DND-41 (cell line): ENCODE measurements at regions not wholly inside any gene's neighbourhood (a gene's known extent, or its start where the extent isn't known, plus 50 kb on each side); places are given as distances from the start of the nearest gene placed in this dataset.

Source experiments
- ATAC-seq: fragments of 200-7000 bp; cut with Tn5 transposase; 3 replicates; pipeline ENCODE4 v1.9.1; 2021; ENCODE audit warnings: low read depth; ENCODE audit not compliant: insufficient read depth
- DNase-seq: peaks from one replicate; pipeline ENCODE4 v3.0.0-alpha.2; 2020
- H2AFZ ChIP-seq: 2 replicates; pipeline ENCODE4 v1.6.0; 2012; ENCODE audit warnings: low read depth, low read length
- H3K27ac ChIP-seq: 2 replicates; pipeline ENCODE4 v1.5.1; 2012; ENCODE audit warnings: low read length, inconsistent platforms
- H3K27me3 ChIP-seq: fragments of 200-600 bp; sonication (generic); 2 replicates; pipeline ENCODE4 v1.6.0; 2012; ENCODE audit warnings: low read length, mild to moderate bottlenecking, inconsistent platforms; ENCODE audit not compliant: insufficient read depth, poor library complexity
- H3K36me3 ChIP-seq: 2 replicates; pipeline ENCODE4 v1.5.1; 2012; ENCODE audit warnings: low read length, inconsistent platforms; ENCODE audit not compliant: insufficient read depth
- H3K4me1 ChIP-seq: 2 replicates; pipeline ENCODE4 v1.5.1; 2012; ENCODE audit warnings: mild to moderate bottlenecking, low read length; ENCODE audit not compliant: insufficient read depth
- H3K4me2 ChIP-seq: 2 replicates; pipeline ENCODE4 v1.6.0; 2012; ENCODE audit warnings: mild to moderate bottlenecking, moderate library complexity, low read length, inconsistent platforms; ENCODE audit not compliant: insufficient read depth
- H3K4me3 ChIP-seq, 2 experiments: fragments of 200-600 bp in 1 of 2; shearing (Covaris generic) in 1 of 2; 2 replicates each; pipeline ENCODE4 v1.5.1; 2012 to 2016; ENCODE audit warnings: inconsistent platforms in 2 of 2, low read length in 2 of 2, mild to moderate bottlenecking in 2 of 2, low read depth in 1 of 2, moderate library complexity in 1 of 2
- H3K79me2 ChIP-seq: 2 replicates; pipeline ENCODE4 v1.6.0; 2012; ENCODE audit warnings: low read length, inconsistent platforms; ENCODE audit not compliant: insufficient read depth
- H3K9ac ChIP-seq: 2 replicates; pipeline ENCODE4 v1.6.0; 2012; ENCODE audit warnings: low read depth, mild to moderate bottlenecking, inconsistent platforms, low read length, moderate library complexity
- H3K9me3 ChIP-seq: 2 replicates; pipeline ENCODE4 v1.5.1; 2012; ENCODE audit warnings: low read length, moderate library complexity, mild to moderate bottlenecking, inconsistent platforms; ENCODE audit not compliant: insufficient read depth, severe bottlenecking
- H4K20me1 ChIP-seq: 2 replicates; pipeline ENCODE4 v1.6.0; 2012; ENCODE audit warnings: low read length; ENCODE audit not compliant: insufficient read depth
- CTCF ChIP-seq: IDR thresholded peaks from 2 replicates; pipeline ENCODE4 v1.5.1; 2012; ENCODE audit warnings: borderline replicate concordance, low read length, moderate library complexity, mild to moderate bottlenecking; ENCODE audit not compliant: poor library complexity, severe bottlenecking; ENCODE audit errors: extremely low read depth
- EZH2 ChIP-seq: IDR thresholded peaks from 3 replicates; pipeline ENCODE4 v1.6.1; 2012; ENCODE audit warnings: borderline replicate concordance, low read depth, mild to moderate bottlenecking, moderate library complexity, low read length, inconsistent platforms; ENCODE audit not compliant: severe bottlenecking

GRCh38 chr13:22770891-22771290 is 409.9 kb upstream of the SGCG start:
- no peak overlapping the region for H2AFZ ChIP-seq
- DNase-seq = no peak
- no peak overlapping the region for H3K9ac ChIP-seq
- H3K4me3 ChIP-seq = no peak overlapping the region
- no peaks in the 10 kb centered on the region for H3K27me3 ChIP-seq
- no peaks in the 10 kb centered on the region for H3K36me3 ChIP-seq
- H3K79me2 ChIP-seq = no peaks in the 10 kb centered on the region
- no peak for TF ChIP-seq EZH2
- TF ChIP-seq CTCF = no peak
- H3K4me2 ChIP-seq = no peak overlapping the region
- H3K27ac ChIP-seq = no peak overlapping the region
- ATAC-seq = no peak
- H3K4me1 ChIP-seq = no peaks in the 10 kb centered on the region
- H3K9me3 ChIP-seq = no peaks in the 10 kb centered on the region
- no peaks in the 10 kb centered on the region for H4K20me1 ChIP-seq

- no peak for TF ChIP-seq EZH2
- no peak for TF ChIP-seq CTCF
- Histone ChIP-seq H3K27me3 (no peaks in the 10 kb centered on the region), H3K9me3 (no peaks in the 10 kb centered on the region), H3K36me3 (no peaks in the 10 kb centered on the region), H4K20me1 (no peaks in the 10 kb centered on the region), H3K27ac (no peak overlapping the region), H2AFZ (no peak overlapping the region), H3K4me2 (no peak overlapping the region), H3K9ac (no peak overlapping the region), H3K4me1 (no peaks in the 10 kb centered on the region), H3K4me3 (no peak overlapping the region), H3K79me2 (no peaks in the 10 kb centered on the region)
- ATAC-seq (no peak), DNase-seq (no peak)
These were observed 407.3 kb upstream of the SGCG start for GRCh38 chr13:22773465-22773864.

- Histone ChIP-seq H3K9me3 (no peaks in the 10 kb centered on the region), H2AFZ (no peak overlapping the region), H3K27me3 (no peaks in the 10 kb centered on the region), H3K4me1 (no peaks in the 10 kb centered on the region), H3K4me3 (no peak overlapping the region), H3K4me2 (no peak overlapping the region), H4K20me1 (no peaks in the 10 kb centered on the region), H3K36me3 (no peaks in the 10 kb centered on the region), H3K79me2 (no peaks in the 10 kb centered on the region), H3K27ac (no peak overlapping the region), H3K9ac (no peak overlapping the region)
- TF ChIP-seq CTCF (no peak), EZH2 (no peak)
- ATAC-seq = no peak
- no peak for DNase-seq
These were observed 404.2 kb upstream of the SGCG start for GRCh38 chr13:22776394-22777186.

GRCh38 chr13:22777207-22777606 is 403.6 kb upstream of the SGCG start:
- H3K4me3 ChIP-seq = no peak overlapping the region
- no peaks in the 10 kb centered on the region for H3K4me1 ChIP-seq
- no peaks in the 10 kb centered on the region for H4K20me1 ChIP-seq
- ATAC-seq = no peak
- no peak overlapping the region for H3K4me2 ChIP-seq
- no peak overlapping the region for H3K27ac ChIP-seq
- no peaks in the 10 kb centered on the region for H3K79me2 ChIP-seq
- TF ChIP-seq CTCF = no peak
- no peak for TF ChIP-seq EZH2
- H3K27me3 ChIP-seq = no peaks in the 10 kb centered on the region
- DNase-seq = no peak
- no peak overlapping the region for H3K9ac ChIP-seq
- H3K36me3 ChIP-seq = no peaks in the 10 kb centered on the region
- no peaks in the 10 kb centered on the region for H3K9me3 ChIP-seq
- no peak overlapping the region for H2AFZ ChIP-seq
